ENCODE measurements at regions not wholly inside any gene's neighbourhood (a gene's known extent, or its start where the extent isn't known, plus 50 kb on each side); places are given as distances from the start of the nearest gene placed in this dataset.

DNA sequence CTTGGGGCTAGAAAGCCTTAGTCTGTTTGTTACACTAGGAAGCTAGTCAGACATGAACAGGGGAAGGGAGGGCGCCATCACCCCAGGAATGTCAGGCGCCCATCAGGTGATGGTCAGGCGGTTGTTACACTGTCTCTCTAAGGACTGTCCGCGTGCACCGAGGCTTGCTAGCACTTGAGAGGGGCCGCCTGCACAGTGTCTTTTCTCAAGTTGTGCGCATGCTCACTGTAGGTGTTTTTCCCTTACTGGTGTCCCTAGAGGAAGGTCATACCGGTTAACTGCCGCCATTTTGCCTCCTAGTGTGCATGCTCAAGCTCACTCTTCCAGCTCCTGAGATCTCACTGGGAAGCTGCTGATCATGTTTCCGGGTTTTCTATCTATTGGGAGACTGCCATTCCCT is 855.0 kb upstream of the TMEM132C start:
- TF ChIP-seq, protein P1, sequence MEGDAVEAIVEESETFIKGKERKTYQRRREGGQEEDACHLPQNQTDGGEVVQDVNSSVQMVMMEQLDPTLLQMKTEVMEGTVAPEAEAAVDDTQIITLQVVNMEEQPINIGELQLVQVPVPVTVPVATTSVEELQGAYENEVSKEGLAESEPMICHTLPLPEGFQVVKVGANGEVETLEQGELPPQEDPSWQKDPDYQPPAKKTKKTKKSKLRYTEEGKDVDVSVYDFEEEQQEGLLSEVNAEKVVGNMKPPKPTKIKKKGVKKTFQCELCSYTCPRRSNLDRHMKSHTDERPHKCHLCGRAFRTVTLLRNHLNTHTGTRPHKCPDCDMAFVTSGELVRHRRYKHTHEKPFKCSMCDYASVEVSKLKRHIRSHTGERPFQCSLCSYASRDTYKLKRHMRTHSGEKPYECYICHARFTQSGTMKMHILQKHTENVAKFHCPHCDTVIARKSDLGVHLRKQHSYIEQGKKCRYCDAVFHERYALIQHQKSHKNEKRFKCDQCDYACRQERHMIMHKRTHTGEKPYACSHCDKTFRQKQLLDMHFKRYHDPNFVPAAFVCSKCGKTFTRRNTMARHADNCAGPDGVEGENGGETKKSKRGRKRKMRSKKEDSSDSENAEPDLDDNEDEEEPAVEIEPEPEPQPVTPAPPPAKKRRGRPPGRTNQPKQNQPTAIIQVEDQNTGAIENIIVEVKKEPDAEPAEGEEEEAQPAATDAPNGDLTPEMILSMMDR (IDR thresholded peaks at IDR 0.05; ENCODE audit: low read depth, low read length), result no peak
- no peak overlapping the region for H3K4me3 ChIP-seq (replicated peaks in 1 of 2; ENCODE audit: low read depth in 2 of 2, low read length in 2 of 2)
- no peak for DNase-seq (ENCODE audit: low read depth in 2 of 2)

DNA sequence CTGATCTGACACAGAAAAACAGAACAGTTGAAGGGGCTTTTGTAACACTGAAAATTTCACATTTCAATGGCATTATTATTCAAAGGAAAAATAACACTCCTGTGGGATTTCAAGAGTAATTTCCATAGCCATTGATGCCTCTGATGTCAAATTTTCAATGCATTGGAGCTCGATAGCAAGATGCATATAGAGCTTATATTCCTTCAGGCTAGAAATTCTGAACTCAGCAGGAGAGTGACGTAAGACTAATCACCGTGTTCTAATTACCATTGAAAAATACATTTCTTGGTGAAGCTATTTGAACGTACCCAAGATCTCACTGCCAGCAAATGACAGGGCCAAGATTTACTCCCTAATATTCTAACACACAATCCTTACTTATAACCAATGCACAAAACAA is 854.1 kb upstream of the TMEM132C start:
- no peak overlapping the region for H3K4me3 ChIP-seq (replicated peaks in 1 of 2; ENCODE audit: low read depth in 2 of 2, low read length in 2 of 2)
- TF ChIP-seq, protein P1 (IDR thresholded peaks at IDR 0.05; ENCODE audit: low read depth, low read length), result no peak
- no peak for DNase-seq (ENCODE audit: low read depth in 2 of 2)

DNA sequence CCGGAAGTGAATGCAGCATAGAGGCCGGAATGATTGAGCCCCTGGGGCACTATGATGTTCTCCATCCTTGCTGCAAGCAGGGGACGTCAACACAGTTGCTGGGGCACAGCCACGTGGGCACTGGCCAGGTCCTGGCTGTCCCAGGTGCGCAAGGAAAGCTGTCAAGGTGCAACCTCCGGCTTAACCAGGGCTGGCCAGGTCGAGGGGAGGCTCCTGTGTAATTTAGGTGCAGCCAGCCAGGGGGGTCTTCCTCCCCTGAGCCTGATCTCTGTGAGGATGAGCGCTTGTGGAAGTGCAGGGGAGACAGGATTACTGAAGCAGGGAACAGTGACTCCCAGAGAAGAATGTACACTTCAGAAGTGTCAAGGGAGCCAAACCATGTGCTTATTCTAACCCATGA is 852.8 kb upstream of the TMEM132C start:
- TF ChIP-seq, protein P1 (IDR thresholded peaks at IDR 0.05; ENCODE audit: low read depth, low read length), result no peak
- H3K4me3 ChIP-seq (replicated peaks in 1 of 2; ENCODE audit: low read depth in 2 of 2, low read length in 2 of 2), result no peak overlapping the region
- no peak for DNase-seq (ENCODE audit: low read depth in 2 of 2)

DNA sequence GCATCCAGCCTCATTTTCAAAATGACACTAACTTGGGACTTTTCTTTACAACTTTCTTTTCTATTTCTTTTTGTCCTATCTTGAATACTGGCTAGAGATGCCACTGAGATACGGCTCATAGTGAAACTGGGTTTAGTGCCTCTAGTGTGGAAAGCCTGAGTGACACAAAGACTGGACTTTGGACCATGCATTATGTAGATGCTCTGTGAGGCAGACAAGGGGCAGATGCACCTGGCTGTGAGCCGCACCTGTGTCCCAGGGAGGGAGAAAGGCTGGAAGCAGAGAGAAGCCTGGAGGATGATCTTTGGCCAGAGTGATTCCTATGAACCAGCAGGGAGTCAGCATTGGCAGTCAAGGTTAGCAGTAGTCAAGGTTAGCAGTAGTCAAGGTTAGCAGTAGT is 852.3 kb upstream of the TMEM132C start:
- DNase-seq (ENCODE audit: low read depth in 2 of 2), result no peak
- H3K4me3 ChIP-seq (replicated peaks in 1 of 2; ENCODE audit: low read depth in 2 of 2, low read length in 2 of 2), result no peak overlapping the region
- TF ChIP-seq, protein P1 (IDR thresholded peaks at IDR 0.05; ENCODE audit: low read depth, low read length), result no peak

DNA sequence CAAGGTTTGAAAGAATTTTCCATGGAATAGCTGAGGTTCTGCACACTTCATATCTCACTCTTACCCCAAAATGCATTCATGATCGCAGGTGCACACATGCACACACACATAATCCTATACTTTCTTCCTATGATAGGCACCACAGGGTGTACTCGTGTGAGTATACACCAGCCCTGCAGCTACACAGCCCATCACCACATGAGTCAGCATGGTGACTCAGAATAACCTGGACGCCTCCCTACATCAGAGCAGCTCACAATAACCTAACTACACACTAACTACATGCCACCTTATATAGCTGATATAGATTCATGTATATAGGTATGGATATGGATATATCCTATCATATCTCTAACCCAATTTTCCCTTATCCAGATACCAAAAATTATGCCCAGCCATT is 850.2 kb upstream of the TMEM132C start:
- peak in 1 of 2 donors; percentile 14 for DNase-seq (ENCODE audit: low read depth in 2 of 2)

DNA sequence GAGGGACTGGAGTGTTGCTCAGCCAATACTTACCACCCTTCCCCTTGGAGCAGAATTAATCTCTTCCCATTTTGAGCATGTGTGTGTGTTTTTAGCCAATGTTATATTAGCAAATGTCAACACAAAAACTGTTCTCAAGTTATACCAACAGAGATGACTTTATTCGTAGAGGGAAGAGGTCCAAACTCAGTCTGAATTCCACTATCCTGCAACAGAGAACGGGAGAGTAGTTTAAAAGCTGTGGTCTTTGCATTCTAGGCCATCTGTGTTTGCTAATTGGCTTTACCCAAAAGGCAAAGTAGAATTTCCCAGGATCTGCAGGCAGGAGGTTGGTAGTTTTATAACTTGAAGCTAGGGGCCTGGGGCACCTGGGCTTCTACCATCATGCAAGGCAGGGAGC is 847.9 kb upstream of the TMEM132C start:
- H3K4me3 ChIP-seq (replicated peaks in 1 of 2; ENCODE audit: low read depth in 2 of 2, low read length in 2 of 2), result no peak overlapping the region
- TF ChIP-seq, protein P1 (IDR thresholded peaks at IDR 0.05; ENCODE audit: low read depth, low read length), result no peak
- no peak for DNase-seq (ENCODE audit: low read depth in 2 of 2)

More for the DNA sequence above, 850.2 kb upstream of the TMEM132C start:
- TF ChIP-seq, protein P1 (IDR thresholded peaks at IDR 0.05; ENCODE audit: low read depth, low read length), result no peak
- no peak overlapping the region for H3K4me3 ChIP-seq (replicated peaks in 1 of 2; ENCODE audit: low read depth in 2 of 2, low read length in 2 of 2)

DNA sequence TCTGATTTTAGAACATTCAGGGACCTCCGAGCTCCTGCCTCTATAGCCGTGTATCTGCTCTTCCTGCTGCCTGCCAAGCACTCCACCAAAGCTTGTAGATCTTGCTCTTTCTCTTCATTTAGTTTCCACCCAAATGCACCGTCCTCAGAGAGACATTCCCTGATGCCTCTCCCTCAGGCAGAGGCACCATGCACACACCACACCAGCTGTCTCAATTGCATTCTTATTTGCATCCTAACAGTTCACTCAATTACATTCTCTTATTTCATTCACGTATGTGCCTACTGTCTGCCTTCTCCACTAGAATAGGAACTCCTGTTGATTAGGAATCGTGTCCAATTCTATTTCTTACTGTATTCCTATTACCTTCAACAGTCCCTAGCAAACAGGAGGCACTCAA is 845.4 kb upstream of the TMEM132C start:
- DNase-seq (ENCODE audit: low read depth in 2 of 2), result no peak
- TF ChIP-seq, protein P1 (IDR thresholded peaks at IDR 0.05; ENCODE audit: low read depth, low read length), result no peak
- no peak overlapping the region for H3K4me3 ChIP-seq (replicated peaks in 1 of 2; ENCODE audit: low read depth in 2 of 2, low read length in 2 of 2)

Measured in cardiac fibroblast (primary cell).